NCI-H128 (cell line): ENCODE measurements at regions not wholly inside any gene's neighbourhood (a gene's known extent, or its start where the extent isn't known, plus 50 kb on each side); places are given as distances from the start of the nearest gene placed in this dataset.

Source experiments
- DNase-seq: peaks from one replicate; lab custom pipeline; 2025; ENCODE audit not compliant: unreplicated experiment; lab: John Stamatoyannopoulos, UW

- no peak for DNase-seq
Observed at GRCh38 chr3:117068301-117068700, 358.7 kb downstream of the TUSC7 start.

- DNase-seq: no peak
Observed at GRCh38 chr3:117074826-117075225, 365.2 kb downstream of the TUSC7 start.

GRCh38 chr3:117079997-117080396 lies 370.4 kb downstream of the TUSC7 start:
- DNase-seq: no peak

GRCh38 chr3:117080872-117081271 lies 371.3 kb downstream of the TUSC7 start:
- no peak for DNase-seq

GRCh38 chr3:117084277-117084676 lies 374.7 kb downstream of the TUSC7 start:
- no peak for DNase-seq

GRCh38 chr3:117084739-117085270 lies 375.2 kb downstream of the TUSC7 start:
- DNase-seq: no peak

GRCh38 chr3:117091676-117092075 lies 382.1 kb downstream of the TUSC7 start:
- DNase-seq: no peak

- no peak for DNase-seq
Observed at GRCh38 chr3:117096549-117096948, 387.0 kb downstream of the TUSC7 start.

- no peak for DNase-seq
Observed at GRCh38 chr3:117097351-117097750, 387.8 kb downstream of the TUSC7 start.

- DNase-seq: no peak
Observed at GRCh38 chr3:117101697-117102096, 392.1 kb downstream of the TUSC7 start.

- no peak for DNase-seq
Observed at GRCh38 chr3:117102426-117102825, 392.8 kb downstream of the TUSC7 start.

GRCh38 chr3:117103675-117104074 lies 394.1 kb downstream of the TUSC7 start:
- DNase-seq: no peak

- no peak for DNase-seq
Observed at GRCh38 chr3:117104381-117104780, 394.8 kb downstream of the TUSC7 start.

- no peak for DNase-seq
Observed at GRCh38 chr3:117104792-117105191, 395.2 kb downstream of the TUSC7 start.

- no peak for DNase-seq
Observed at GRCh38 chr3:117105686-117106085, 396.1 kb downstream of the TUSC7 start.

GRCh38 chr3:117106396-117106795 lies 396.8 kb downstream of the TUSC7 start:
- no peak for DNase-seq

- DNase-seq: no peak
Observed at GRCh38 chr3:117107946-117108345, 398.4 kb downstream of the TUSC7 start.

- DNase-seq: no peak
Observed at GRCh38 chr3:117109178-117109577, 399.6 kb downstream of the TUSC7 start.

GRCh38 chr3:117114517-117115265 lies 405.1 kb downstream of the TUSC7 start:
- no peak for DNase-seq

- DNase-seq: no peak
Observed at GRCh38 chr3:117117188-117117936, 407.8 kb downstream of the TUSC7 start.

- no peak for DNase-seq
Observed at GRCh38 chr3:117118604-117119003, 409.0 kb downstream of the TUSC7 start.

GRCh38 chr3:117120014-117120413 lies 410.4 kb downstream of the TUSC7 start:
- no peak for DNase-seq
